ENCODE measurements at regions not wholly inside any gene's neighbourhood (a gene's known extent, or its start where the extent isn't known, plus 50 kb on each side); places are given as distances from the start of the nearest gene placed in this dataset.

GRCh38 chr16:17724242-17724898, 253.6 kb upstream of the XYLT1 start:
- no peak for DNase-seq

GRCh38 chr16:17723531-17724134, 252.9 kb upstream of the XYLT1 start:
- no peak for DNase-seq

GRCh38 chr16:17718495-17718894, 247.7 kb upstream of the XYLT1 start:
- DNase-seq, result no peak

- no peak for DNase-seq
These were observed 235.1 kb upstream of the XYLT1 start for GRCh38 chr16:17705847-17706246.

- no peak for DNase-seq
These were observed 225.9 kb upstream of the XYLT1 start for GRCh38 chr16:17696616-17697015.

GRCh38 chr16:17692484-17692883, 221.7 kb upstream of the XYLT1 start:
- DNase-seq, result no peak

GRCh38 chr16:17691899-17692176, 221.1 kb upstream of the XYLT1 start:
- DNase-seq, result no peak

- no peak for DNase-seq
These were observed 220.5 kb upstream of the XYLT1 start for GRCh38 chr16:17691106-17691898.

- DNase-seq, result no peak
These were observed 214.7 kb upstream of the XYLT1 start for GRCh38 chr16:17685447-17685846.

- no peak for DNase-seq
These were observed 212.5 kb upstream of the XYLT1 start for GRCh38 chr16:17683281-17683680.

- no peak for DNase-seq
These were observed 205.4 kb upstream of the XYLT1 start for GRCh38 chr16:17676171-17676570.

- DNase-seq, result no peak
These were observed 197.6 kb upstream of the XYLT1 start for GRCh38 chr16:17668386-17668785.

- no peak for DNase-seq
These were observed 195.5 kb upstream of the XYLT1 start for GRCh38 chr16:17666293-17666692.

GRCh38 chr16:17658881-17659280, 188.1 kb upstream of the XYLT1 start:
- DNase-seq, result no peak

GRCh38 chr16:17657045-17657444, 186.3 kb upstream of the XYLT1 start:
- DNase-seq, result no peak

GRCh38 chr16:17654571-17654970, 183.8 kb upstream of the XYLT1 start:
- DNase-seq, result no peak

GRCh38 chr16:17654142-17654541, 183.4 kb upstream of the XYLT1 start:
- DNase-seq, result no peak

GRCh38 chr16:17647879-17648872, 177.4 kb upstream of the XYLT1 start:
- no peak for DNase-seq

- DNase-seq, result no peak
These were observed 173.2 kb upstream of the XYLT1 start for GRCh38 chr16:17643935-17644334.

GRCh38 chr16:17641990-17642389, 171.2 kb upstream of the XYLT1 start:
- DNase-seq, result no peak

- DNase-seq, result no peak
These were observed 167.4 kb upstream of the XYLT1 start for GRCh38 chr16:17638134-17638533.

- DNase-seq, result no peak
These were observed 164.4 kb upstream of the XYLT1 start for GRCh38 chr16:17635183-17635582.
